Activated T-helper 2 cell treated with anti-CD3 and anti-CD28 coated beads, Interferon-gamma antibody, Interleukin-2, Interleukin-4, amounts not matched to agents 10 μg/mL and 5 μg/mL and 100 μg/mL, durations not matched to agents 14 hours and 24 hours and 36 hours (primary cell): ENCODE measurements at regions not wholly inside any gene's neighbourhood (a gene's known extent, or its start where the extent isn't known, plus 50 kb on each side); places are given as distances from the start of the nearest gene placed in this dataset.

Source experiments
- DNase-seq: peaks from one replicate; pipeline ENCODE4 v3.0.0; 2021; ENCODE audit warnings: low spot score
- H3K27ac Mint-ChIP-seq: one replicate; pipeline ENCODE4 v1.8.0; 2021; ENCODE audit warnings: mixed read lengths
- H3K27me3 Mint-ChIP-seq: one replicate; pipeline ENCODE4 v1.8.0; 2021; ENCODE audit warnings: low read depth, mixed read lengths
- H3K36me3 Mint-ChIP-seq: one replicate; pipeline ENCODE4 v1.8.0; 2021; ENCODE audit warnings: low read depth, mixed read lengths
- H3K4me1 Mint-ChIP-seq: one replicate; pipeline ENCODE4 v1.8.0; 2021; ENCODE audit warnings: low read depth, mixed read lengths
- H3K4me3 Mint-ChIP-seq: one replicate; pipeline ENCODE4 v1.8.0; 2021; ENCODE audit warnings: low read depth, mild to moderate bottlenecking, moderate library complexity, mixed read lengths
- H3K9me3 Mint-ChIP-seq: one replicate; pipeline ENCODE4 v1.8.0; 2021; ENCODE audit warnings: mixed read lengths
- intact Hi-C: fragments of 100-400 bp; cut with micrococcal nuclease; formaldehyde crosslinking; loops from one replicate; pipeline ENCODE4 v1.15.1; 2023

DNA sequence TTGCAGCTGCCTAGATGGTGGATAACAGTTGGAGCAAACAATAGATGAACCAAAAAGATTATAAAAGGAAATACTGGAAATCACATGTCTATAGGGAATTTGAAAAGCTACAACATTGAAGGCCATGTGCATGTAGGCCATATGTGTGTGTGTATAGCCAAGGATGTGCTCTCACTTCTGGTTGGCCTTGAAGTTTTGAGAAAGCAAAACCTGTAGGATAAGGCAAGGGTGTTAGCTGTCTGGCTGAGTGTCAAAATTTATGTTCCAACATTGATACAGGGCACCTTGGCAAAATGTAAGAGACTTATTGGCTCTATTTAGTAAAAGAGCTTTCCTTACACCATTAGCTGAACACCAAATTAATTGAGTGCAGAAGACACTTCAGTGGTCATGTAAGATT, 1723.6 kb upstream of the PCDH20 start:
- peaks cover 33% of the 10 kb centered on the region for H3K9me3 Mint-ChIP-seq
- H3K36me3 Mint-ChIP-seq = no peaks in the 10 kb centered on the region
- intact Hi-C loops = no loop called here
- no peaks in the 10 kb centered on the region for H3K4me1 Mint-ChIP-seq
- no peak overlapping the region for H3K4me3 Mint-ChIP-seq
- H3K27ac Mint-ChIP-seq = no peak overlapping the region
- no peaks in the 10 kb centered on the region for H3K27me3 Mint-ChIP-seq
- no peak for DNase-seq

DNA sequence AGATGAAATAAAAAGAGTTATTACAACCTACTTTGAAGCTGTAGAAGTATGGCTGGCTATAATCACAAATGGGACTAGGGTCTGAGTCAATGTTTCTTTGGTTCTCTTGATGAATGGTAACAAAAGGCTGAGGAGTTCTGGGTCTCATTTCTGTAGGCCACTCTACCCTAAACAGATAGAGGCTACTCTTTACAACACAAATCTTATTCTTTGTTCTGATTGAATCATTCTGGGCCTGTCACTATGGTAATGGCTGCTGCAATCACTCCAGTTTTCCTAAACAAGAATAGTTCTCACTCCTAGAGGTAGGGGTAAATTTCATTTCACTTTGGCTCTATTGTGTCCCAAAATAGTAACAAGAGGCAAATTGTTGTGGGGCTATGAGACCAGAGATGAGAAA, 1714.3 kb upstream of the PCDH20 start:
- H3K4me1 Mint-ChIP-seq = no peaks in the 10 kb centered on the region
- H3K36me3 Mint-ChIP-seq = no peaks in the 10 kb centered on the region
- H3K27ac Mint-ChIP-seq = no peak overlapping the region
- DNase-seq = no peak
- H3K27me3 Mint-ChIP-seq = no peaks in the 10 kb centered on the region
- peaks cover 13% of the 10 kb centered on the region for H3K9me3 Mint-ChIP-seq
- no peak overlapping the region for H3K4me3 Mint-ChIP-seq
- intact Hi-C loops = no loop called here

DNA sequence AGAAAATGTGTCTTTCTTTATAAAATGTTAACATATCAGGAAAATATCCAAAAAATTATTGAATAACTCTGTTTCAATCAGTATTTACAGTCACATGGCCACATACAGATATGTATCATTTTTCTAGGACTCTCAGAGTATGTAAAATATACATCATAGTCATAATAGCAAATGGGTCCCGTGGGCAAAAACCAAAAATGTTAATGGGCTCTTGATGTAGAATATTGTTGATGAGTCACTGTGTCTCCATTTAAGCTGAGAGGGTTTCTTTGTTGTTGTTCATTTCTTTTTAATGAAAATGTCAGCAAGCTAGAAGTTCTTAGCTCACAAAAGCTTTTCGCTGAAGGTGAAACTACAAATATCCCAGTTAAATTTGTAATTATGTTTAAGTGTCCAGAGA, 1713.1 kb upstream of the PCDH20 start:
- peaks cover 13% of the 10 kb centered on the region for H3K9me3 Mint-ChIP-seq
- no peak overlapping the region for H3K4me3 Mint-ChIP-seq
- DNase-seq = no peak
- H3K36me3 Mint-ChIP-seq = no peaks in the 10 kb centered on the region
- intact Hi-C loops = no loop called here
- H3K4me1 Mint-ChIP-seq = no peaks in the 10 kb centered on the region
- no peaks in the 10 kb centered on the region for H3K27me3 Mint-ChIP-seq
- H3K27ac Mint-ChIP-seq = no peak overlapping the region

DNA sequence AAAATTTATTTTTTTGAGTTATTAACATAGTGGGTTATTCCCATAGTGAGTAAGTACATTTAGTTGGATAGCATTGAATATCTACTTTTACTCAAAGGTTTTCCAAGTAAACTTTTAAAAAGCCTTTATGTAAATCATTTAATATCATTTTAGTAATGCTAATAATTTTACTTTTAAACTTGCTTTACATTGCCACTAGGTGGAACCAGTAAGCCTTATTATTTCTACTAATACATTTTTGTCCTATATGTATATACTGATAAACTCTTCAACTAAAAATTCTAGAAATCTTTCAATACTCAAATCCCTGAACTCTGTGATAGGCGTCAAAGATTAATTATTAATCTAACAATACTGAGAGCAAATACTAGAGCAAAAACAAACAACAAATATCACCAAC, 1709.2 kb upstream of the PCDH20 start:
- Mint-ChIP-seq H3K4me3 (no peak overlapping the region), H3K4me1 (no peaks in the 10 kb centered on the region), H3K27ac (no peak overlapping the region), H3K9me3 (peaks cover 10% of the 10 kb centered on the region), H3K36me3 (no peaks in the 10 kb centered on the region), H3K27me3 (no peaks in the 10 kb centered on the region)
- intact Hi-C loops = no loop called here
- no peak for DNase-seq

DNA sequence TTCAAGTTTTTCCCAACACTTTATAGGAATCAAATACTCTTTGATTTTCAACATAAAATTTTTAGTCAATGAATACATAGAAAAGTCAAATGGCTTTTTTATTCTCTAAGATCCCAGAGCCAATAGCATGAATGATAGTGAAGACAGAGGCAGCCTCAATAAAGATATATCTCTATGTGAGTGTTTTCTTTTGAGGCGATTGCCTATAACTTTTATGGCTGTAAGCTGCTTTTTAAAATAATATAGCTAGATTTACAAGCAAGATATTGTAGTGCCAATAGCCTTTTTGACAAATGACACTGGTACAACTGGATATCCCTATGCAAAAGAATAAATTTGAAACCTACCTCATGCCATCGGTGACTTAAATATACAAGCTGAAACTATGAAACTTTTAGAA, 1705.2 kb upstream of the PCDH20 start:
- H3K4me3 Mint-ChIP-seq = no peak overlapping the region
- H3K27me3 Mint-ChIP-seq = no peaks in the 10 kb centered on the region
- no peaks in the 10 kb centered on the region for H3K36me3 Mint-ChIP-seq
- peaks cover 3% of the 10 kb centered on the region for H3K9me3 Mint-ChIP-seq
- intact Hi-C loops = no loop called here
- no peak for DNase-seq
- no peaks in the 10 kb centered on the region for H3K4me1 Mint-ChIP-seq
- no peak overlapping the region for H3K27ac Mint-ChIP-seq

DNA sequence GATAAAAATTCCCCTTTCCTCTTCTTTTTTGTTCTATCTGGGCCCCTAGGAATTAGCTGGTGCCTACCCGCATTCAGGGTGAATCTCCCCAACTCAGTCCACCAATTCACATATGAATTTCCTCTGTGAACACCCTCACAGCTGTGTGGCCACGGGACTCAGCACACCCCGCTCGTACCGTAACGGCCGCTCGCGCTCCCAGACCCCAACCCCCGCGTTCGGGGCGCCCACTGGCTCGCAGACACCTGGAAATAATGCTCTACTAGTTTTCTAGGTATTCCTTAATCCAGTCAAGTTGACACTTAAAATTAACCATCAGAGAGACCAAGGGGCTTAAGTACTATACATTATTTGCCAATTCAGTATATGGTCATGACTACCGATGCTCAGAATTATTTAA, 1702.1 kb upstream of the PCDH20 start:
- no peak overlapping the region for H3K4me3 Mint-ChIP-seq
- no peak overlapping the region for H3K27ac Mint-ChIP-seq
- no peaks in the 10 kb centered on the region for H3K27me3 Mint-ChIP-seq
- peaks cover 10% of the 10 kb centered on the region for H3K9me3 Mint-ChIP-seq
- DNase-seq = no peak
- H3K4me1 Mint-ChIP-seq = no peaks in the 10 kb centered on the region
- no peaks in the 10 kb centered on the region for H3K36me3 Mint-ChIP-seq
- intact Hi-C loops = no loop called here

DNA sequence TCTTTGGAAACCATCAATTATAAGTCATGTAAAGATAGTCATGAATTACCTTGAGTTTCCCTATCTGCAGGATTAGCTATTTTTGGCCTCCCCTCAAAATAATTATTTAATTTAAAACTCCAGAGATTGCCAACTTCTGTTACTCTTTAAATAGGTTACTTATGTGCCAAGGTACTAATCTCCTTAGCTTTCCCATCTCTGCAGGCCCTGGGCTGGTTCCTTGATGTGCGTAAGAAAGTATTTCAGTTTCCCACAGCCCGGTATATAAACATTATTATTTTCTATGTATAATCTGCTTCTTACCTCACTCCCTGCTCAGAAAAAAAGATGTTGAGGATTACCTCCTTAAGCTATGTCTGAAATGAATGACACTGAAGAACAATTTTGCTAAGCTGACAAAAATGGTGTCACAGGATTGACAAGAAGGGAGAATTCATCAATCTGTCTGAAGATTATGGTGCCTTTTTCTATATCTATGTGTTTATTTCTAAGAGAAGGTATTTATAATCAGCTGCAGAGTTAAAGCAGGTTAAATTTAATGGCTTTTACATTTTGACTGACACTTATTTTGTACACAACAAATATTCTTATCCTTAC, 1697.2 kb upstream of the PCDH20 start:
- Mint-ChIP-seq H3K9me3 (peaks cover 10% of the 10 kb centered on the region), H3K36me3 (no peaks in the 10 kb centered on the region), H3K27ac (no peak overlapping the region), H3K4me3 (no peak overlapping the region), H3K27me3 (no peaks in the 10 kb centered on the region), H3K4me1 (no peaks in the 10 kb centered on the region)
- DNase-seq = no peak
- intact Hi-C loops = no loop called here

DNA sequence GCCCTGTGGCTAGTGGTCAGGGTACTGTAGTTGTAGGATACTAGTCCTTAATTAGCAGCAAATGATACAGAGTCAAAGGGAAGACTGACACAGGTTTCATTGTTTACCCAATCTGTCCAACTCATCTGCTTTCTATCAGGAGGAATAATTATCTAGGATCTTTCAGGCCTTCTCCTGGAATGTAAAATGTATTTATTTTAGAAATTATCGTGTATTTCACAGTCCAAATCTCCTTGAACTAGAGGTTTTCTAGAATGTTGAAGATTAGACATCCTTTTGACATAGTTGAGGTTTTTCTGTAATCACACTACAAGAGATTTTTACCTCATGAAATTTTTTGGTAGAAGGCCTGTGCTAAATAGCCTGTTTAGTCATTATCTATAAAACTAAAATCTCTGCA, 1694.8 kb upstream of the PCDH20 start:
- H3K4me3 Mint-ChIP-seq = no peak overlapping the region

DNA sequence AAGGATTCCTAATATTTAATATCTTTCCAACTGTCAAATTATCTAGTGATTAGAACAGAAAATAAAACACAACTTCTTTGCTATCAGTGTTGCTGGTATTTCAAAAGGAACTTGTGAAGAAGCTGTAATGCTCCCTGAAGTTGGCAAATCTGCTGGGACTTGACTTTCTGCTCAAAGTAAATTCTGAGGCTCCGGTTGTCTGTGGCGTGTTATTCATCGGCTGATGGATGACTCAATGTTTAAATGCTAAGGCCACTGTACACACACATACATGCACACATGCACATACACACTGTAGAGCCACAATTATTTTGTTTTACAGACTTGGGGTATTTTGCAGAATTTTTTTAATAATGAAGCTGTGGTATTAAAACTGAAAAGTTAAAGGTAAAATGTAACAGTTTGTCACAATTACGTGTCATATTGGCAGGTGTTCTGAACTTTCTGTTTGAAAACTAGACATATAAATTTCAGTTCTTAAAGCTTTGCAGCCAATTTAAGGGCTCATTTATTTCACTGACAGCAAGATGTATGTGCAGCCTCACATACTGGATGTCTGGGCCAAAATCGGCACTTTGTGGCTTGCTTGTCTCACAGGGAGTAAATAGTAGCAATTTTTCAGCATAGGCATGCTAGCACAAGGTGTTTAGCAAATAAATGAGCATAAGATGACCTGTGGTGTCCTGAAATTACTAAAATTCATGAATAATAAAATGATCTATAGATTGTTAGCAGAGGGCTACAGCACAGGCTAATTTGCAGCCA, 1691.7 kb upstream of the PCDH20 start:
- intact Hi-C loops = no loop called here
- Mint-ChIP-seq H3K4me3 (no peak overlapping the region), H3K27me3 (no peaks in the 10 kb centered on the region), H3K4me1 (no peaks in the 10 kb centered on the region), H3K9me3 (peaks cover 16% of the 10 kb centered on the region), H3K27ac (no peak overlapping the region), H3K36me3 (no peaks in the 10 kb centered on the region)
- no peak for DNase-seq

More for the DNA sequence above, 1694.8 kb upstream of the PCDH20 start:
- Mint-ChIP-seq H3K27me3 (no peaks in the 10 kb centered on the region), H3K9me3 (peaks cover 11% of the 10 kb centered on the region), H3K4me1 (no peaks in the 10 kb centered on the region), H3K27ac (no peak overlapping the region), H3K36me3 (no peaks in the 10 kb centered on the region)
- intact Hi-C loops = no loop called here
- DNase-seq = no peak

DNA sequence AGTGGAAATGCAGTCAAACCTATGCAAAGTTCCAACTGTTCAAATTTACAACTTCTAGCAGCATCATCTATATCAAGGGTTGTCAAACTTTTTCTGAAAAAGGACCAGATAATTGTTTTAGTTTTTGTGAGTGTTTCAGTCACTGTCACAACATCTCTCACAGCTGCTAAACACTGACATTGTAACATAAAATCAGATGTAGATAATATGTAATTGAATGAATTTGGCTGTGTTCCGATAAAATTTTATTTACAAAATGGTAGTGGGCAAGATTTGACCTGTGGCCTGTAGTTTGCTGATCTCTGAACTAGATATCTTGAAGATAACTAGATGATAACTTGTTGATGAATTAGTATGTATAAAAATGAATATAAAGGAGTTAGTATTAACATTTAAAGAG, 1679.1 kb upstream of the PCDH20 start:
- Mint-ChIP-seq H3K4me1 (no peaks in the 10 kb centered on the region), H3K4me3 (no peak overlapping the region), H3K9me3 (peaks cover 22% of the 10 kb centered on the region), H3K27me3 (no peaks in the 10 kb centered on the region), H3K27ac (no peak overlapping the region), H3K36me3 (no peaks in the 10 kb centered on the region)
- DNase-seq = no peak
- intact Hi-C loops = no loop called here

DNA sequence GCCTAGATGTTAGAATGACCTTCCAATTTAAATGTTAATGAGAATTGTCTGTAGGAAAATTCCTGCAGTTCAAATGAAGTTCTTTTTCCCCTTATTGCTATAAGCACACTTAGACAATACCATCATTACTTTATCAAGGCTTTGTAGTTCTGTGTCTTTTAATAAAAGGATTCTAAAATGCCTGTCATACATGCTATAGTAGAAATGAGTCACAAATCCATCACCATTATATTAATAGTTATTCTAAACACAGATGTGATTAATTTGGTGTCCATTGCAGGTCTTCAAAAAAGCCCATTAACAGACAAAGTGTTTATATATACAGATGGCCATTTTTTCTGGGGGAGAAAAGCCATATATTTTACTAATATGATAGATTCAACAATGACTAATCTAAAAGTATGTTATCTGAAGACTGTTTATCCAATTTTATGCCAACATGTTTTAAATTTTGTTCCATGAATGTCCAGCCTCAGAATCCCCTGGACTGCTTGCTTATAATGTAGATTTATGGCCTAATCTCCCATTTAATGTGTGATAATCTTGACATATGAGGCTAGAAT, 1678.3 kb upstream of the PCDH20 start:
- H3K4me3 Mint-ChIP-seq = no peak overlapping the region
- H3K36me3 Mint-ChIP-seq = no peaks in the 10 kb centered on the region
- no peaks in the 10 kb centered on the region for H3K27me3 Mint-ChIP-seq
- H3K27ac Mint-ChIP-seq = no peak overlapping the region
- DNase-seq = no peak
- H3K4me1 Mint-ChIP-seq = no peaks in the 10 kb centered on the region
- H3K9me3 Mint-ChIP-seq = peaks cover 21% of the 10 kb centered on the region
- intact Hi-C loops = no loop called here

DNA sequence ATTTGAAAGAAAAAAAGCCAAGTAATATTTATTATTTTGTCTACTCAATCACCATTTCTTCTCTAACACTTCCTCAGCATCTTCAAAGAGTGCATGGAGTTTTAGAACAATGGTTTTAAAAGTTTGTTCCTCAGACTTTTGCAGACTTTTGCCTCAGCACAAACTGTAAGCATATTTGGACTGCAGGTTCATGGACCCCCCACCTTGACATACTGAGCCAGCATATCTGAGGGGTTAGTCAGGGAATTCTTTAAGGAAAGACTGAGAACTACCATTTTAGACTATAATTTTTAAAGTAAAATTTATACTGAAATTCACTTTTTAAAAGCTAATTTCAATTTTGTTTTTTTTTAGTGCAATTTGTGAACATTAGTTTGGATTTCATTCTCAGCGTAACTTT, 1676.8 kb upstream of the PCDH20 start:
- Mint-ChIP-seq H3K27me3 (no peaks in the 10 kb centered on the region), H3K4me1 (no peaks in the 10 kb centered on the region), H3K9me3 (peaks cover 24% of the 10 kb centered on the region), H3K27ac (no peak overlapping the region), H3K4me3 (no peak overlapping the region), H3K36me3 (no peaks in the 10 kb centered on the region)
- DNase-seq = no peak
- intact Hi-C loops = no loop called here

DNA sequence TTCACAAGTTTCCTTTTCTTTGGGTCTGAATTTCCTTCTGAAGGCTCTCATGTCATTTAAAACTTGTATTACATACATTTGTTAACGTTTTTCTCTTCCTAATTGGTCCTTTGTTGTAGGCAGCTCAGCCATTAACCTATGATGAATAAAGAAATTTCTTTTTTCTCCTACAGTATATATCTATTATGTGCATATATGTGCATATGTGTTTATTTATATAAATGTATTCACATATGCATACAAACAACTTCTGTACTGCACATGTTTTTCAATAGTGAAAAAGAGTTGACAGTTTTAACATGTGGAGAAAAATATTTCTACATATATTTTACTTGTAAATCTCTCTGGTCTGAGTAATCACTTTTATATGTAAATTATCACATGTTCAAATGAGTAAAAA, 1674.9 kb upstream of the PCDH20 start:
- Mint-ChIP-seq H3K27me3 (no peaks in the 10 kb centered on the region), H3K27ac (no peak overlapping the region), H3K36me3 (no peaks in the 10 kb centered on the region), H3K4me1 (no peaks in the 10 kb centered on the region), H3K9me3 (peaks cover 15% of the 10 kb centered on the region), H3K4me3 (no peak overlapping the region)
- no peak for DNase-seq
- intact Hi-C loops = no loop called here
